K562 (cell line): ENCODE measurements at regions not wholly inside any gene's neighbourhood (a gene's known extent, or its start where the extent isn't known, plus 50 kb on each side); places are given as distances from the start of the nearest gene placed in this dataset.

Experiments
- ARHGAP35 ChIP-seq: fragments of 450-650 bp; IDR thresholded peaks from 2 replicates; pipeline ENCODE4 v1.6.1; 2018; ENCODE audit not compliant: partially characterized antibody
- CHD2 ChIP-seq: IDR thresholded peaks from 2 replicates; pipeline ENCODE4 v1.6.1; 2011; ENCODE audit warnings: low read depth, low read length
- CTCF ChIP-seq, 3 experiments: IDR thresholded peaks in 2 of 3; conservative IDR thresholded peaks in 1 of 3; 2 replicates each; pipeline ENCODE4 v1.5.1; 2011 to 2012; ENCODE audit warnings: low read length in 3 of 3, mild to moderate bottlenecking in 3 of 3, control low read depth in 2 of 3, improper control_type of control experiment in 1 of 3, inconsistent platforms in 1 of 3, low read depth in 1 of 3, mixed read lengths in 1 of 3, moderate library complexity in 1 of 3; ENCODE audit not compliant: insufficient read depth in 2 of 3
- NFE2L1 ChIP-seq: fragments of 450-650 bp; IDR thresholded peaks from 2 replicates; pipeline ENCODE4 v1.6.1; 2016; ENCODE audit warnings: missing genetic modification characterization, low read depth, mild to moderate bottlenecking, missing compliant biosample characterization, moderate library complexity, borderline replicate concordance
- ZBTB33 ChIP-seq: sonication (generic); formaldehyde crosslinking; IDR thresholded peaks from 2 replicates; pipeline ENCODE4 v1.8.1; 2023; ENCODE audit warnings: mild to moderate bottlenecking, missing genetic modification reagents
- ZNF512 ChIP-seq: IDR thresholded peaks from 2 replicates; pipeline ENCODE4 v1.6.1; 2016; ENCODE audit warnings: missing genetic modification characterization, missing compliant biosample characterization

GRCh38 chr7:3243680-3244079 lies 57.4 kb upstream of the SDK1 start:
- TF ChIP-seq ARHGAP35 (no peak), ZNF512 (tag) (no peak), CTCF (IDR thresholded peaks at IDR 0.05 in 2 of 3, conservative IDR thresholded peaks at IDR 0.05 in 1 of 3; ENCODE audit: insufficient read depth in 2 of 3, low read depth in 1 of 3, low read length in 3 of 3) (no peak), CHD2 (no peak), ZBTB33 (no peak), NFE2L1 (tag) (no peak)
